Spleen (tissue), 7 donors: ENCODE measurements at regions not wholly inside any gene's neighbourhood (a gene's known extent, or its start where the extent isn't known, plus 50 kb on each side); places are given as distances from the start of the nearest gene placed in this dataset.

Experiments used
- POLR2A ChIP-seq, 3 donors: fragments of 450-650 bp; IDR thresholded peaks; one replicate each; pipeline ENCODE4 v1.5.1; 2017; ENCODE audit warnings: antibody characterized with exemption in 3 of 3, mild to moderate bottlenecking in 1 of 3
- TF ChIP-seq, protein P1 (sequence below), 11 experiments: fragments of 200-600 bp in 7 of 11; fragments of 450-650 bp in 4 of 11; sonication (generic) in 4 of 11; IDR thresholded peaks in 8 of 11; conservative IDR thresholded peaks in 3 of 11; 1 replicate in 7 of 11; 2 replicates in 4 of 11; pipeline versions ENCODE4 v1.4.0 to v1.8.0; 2016 to 2021; ENCODE audit warnings: antibody characterized with exemption in 11 of 11, inconsistent platforms in 4 of 11, mild to moderate bottlenecking in 1 of 11
- donor health status: DM: no; HTN: no; CAD: no; lungs with moderate emphysema.
- donor health status: DM: no; HTN: no; CAD: no.
- donor health status: DM: no; HTN: no; CAD: no.

DNA sequence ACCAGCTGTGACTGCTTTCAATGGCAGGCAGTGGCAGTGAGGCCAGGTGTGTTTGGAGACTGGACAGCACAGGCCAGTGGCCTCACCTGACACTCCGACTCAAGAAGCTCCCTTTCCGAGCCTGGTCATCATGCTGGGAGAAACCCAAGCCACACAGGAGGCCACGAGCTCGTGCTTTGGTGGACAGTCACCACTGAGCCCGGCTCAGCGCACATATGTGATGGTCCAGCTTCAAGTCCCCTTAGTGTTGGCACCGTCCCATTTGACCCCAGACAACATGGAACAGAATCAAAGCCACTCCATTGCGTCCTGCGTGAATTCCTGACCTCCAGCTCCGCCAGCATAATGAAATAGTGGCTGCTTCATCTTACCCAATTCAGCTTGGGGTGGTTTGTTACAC, 64.0 kb upstream of the PPP1R26 start:
- TF ChIP-seq, protein P1, sequence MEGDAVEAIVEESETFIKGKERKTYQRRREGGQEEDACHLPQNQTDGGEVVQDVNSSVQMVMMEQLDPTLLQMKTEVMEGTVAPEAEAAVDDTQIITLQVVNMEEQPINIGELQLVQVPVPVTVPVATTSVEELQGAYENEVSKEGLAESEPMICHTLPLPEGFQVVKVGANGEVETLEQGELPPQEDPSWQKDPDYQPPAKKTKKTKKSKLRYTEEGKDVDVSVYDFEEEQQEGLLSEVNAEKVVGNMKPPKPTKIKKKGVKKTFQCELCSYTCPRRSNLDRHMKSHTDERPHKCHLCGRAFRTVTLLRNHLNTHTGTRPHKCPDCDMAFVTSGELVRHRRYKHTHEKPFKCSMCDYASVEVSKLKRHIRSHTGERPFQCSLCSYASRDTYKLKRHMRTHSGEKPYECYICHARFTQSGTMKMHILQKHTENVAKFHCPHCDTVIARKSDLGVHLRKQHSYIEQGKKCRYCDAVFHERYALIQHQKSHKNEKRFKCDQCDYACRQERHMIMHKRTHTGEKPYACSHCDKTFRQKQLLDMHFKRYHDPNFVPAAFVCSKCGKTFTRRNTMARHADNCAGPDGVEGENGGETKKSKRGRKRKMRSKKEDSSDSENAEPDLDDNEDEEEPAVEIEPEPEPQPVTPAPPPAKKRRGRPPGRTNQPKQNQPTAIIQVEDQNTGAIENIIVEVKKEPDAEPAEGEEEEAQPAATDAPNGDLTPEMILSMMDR (IDR thresholded peaks at IDR 0.05 in 8 of 11, conservative IDR thresholded peaks at IDR 0.05 in 3 of 11): no peak
- no peak for TF ChIP-seq POLR2A (IDR thresholded peaks at IDR 0.05)
